HG03135 (cell line): ENCODE measurements at regions not wholly inside any gene's neighbourhood (a gene's known extent, or its start where the extent isn't known, plus 50 kb on each side); places are given as distances from the start of the nearest gene placed in this dataset.
"Not testable (repeated sequence)": the region's sequence is repeated elsewhere in the genome, so short reads cannot be mapped to it uniquely, and the experiment has no call there.

Source experiments
- ATAC-seq: cut with Tn5 transposase; IDR thresholded peaks from one replicate; pipeline ENCODE4 v1.9.1; 2021; ENCODE audit warnings: mild to moderate bottlenecking, moderate library complexity; ENCODE audit not compliant: unreplicated experiment

- ATAC-seq, result no peak
These were observed 935.2 kb downstream of the TBL1XR1 start for GRCh38 chr3:176262071-176262470.

- no peak for ATAC-seq
These were observed 950.1 kb downstream of the TBL1XR1 start for GRCh38 chr3:176247191-176247590.

- ATAC-seq, result no peak
These were observed 977.3 kb downstream of the TBL1XR1 start for GRCh38 chr3:176219970-176220369.

GRCh38 chr3:176214758-176215157 lies 982.5 kb downstream of the TBL1XR1 start:
- no peak for ATAC-seq

GRCh38 chr3:176213314-176213713 lies 984.0 kb downstream of the TBL1XR1 start:
- ATAC-seq, result not testable (repeated sequence)

GRCh38 chr3:176208915-176209314 lies 988.4 kb downstream of the TBL1XR1 start:
- no peak for ATAC-seq

GRCh38 chr3:176208283-176208682 lies 989.0 kb downstream of the TBL1XR1 start:
- ATAC-seq, result no peak

GRCh38 chr3:176206809-176207208 lies 990.5 kb downstream of the TBL1XR1 start:
- no peak for ATAC-seq

GRCh38 chr3:176202652-176203051 lies 994.6 kb downstream of the TBL1XR1 start:
- ATAC-seq, result no peak

- no peak for ATAC-seq
These were observed 1004.1 kb downstream of the TBL1XR1 start for GRCh38 chr3:176193032-176193730.

- ATAC-seq, result no peak
These were observed 1006.5 kb downstream of the TBL1XR1 start for GRCh38 chr3:176190755-176191154.

- no peak for ATAC-seq
These were observed 1014.1 kb downstream of the TBL1XR1 start for GRCh38 chr3:176183181-176183580.

- no peak for ATAC-seq
These were observed 1023.2 kb downstream of the TBL1XR1 start for GRCh38 chr3:176174060-176174459.

- ATAC-seq, result no peak
These were observed 1024.8 kb downstream of the TBL1XR1 start for GRCh38 chr3:176172492-176172891.

- ATAC-seq, result no peak
These were observed 1030.0 kb downstream of the TBL1XR1 start for GRCh38 chr3:176167272-176167671.

- no peak for ATAC-seq
These were observed 1036.3 kb downstream of the TBL1XR1 start for GRCh38 chr3:176160997-176161396.

GRCh38 chr3:176159796-176160195 lies 1037.5 kb downstream of the TBL1XR1 start:
- ATAC-seq, result no peak

GRCh38 chr3:176155012-176155411 lies 1042.3 kb downstream of the TBL1XR1 start:
- no peak for ATAC-seq

- ATAC-seq, result no peak
These were observed 1047.7 kb downstream of the TBL1XR1 start for GRCh38 chr3:176149567-176149966.

- ATAC-seq, result no peak
These were observed 1050.0 kb downstream of the TBL1XR1 start for GRCh38 chr3:176147251-176147650.

- ATAC-seq, result no peak
These were observed 1055.4 kb downstream of the TBL1XR1 start for GRCh38 chr3:176141837-176142236.

- no peak for ATAC-seq
These were observed 1076.8 kb downstream of the TBL1XR1 start for GRCh38 chr3:176120507-176120906.

- ATAC-seq, result no peak
These were observed 1077.5 kb downstream of the TBL1XR1 start for GRCh38 chr3:176119826-176120225.
